ENCODE measurements at regions not wholly inside any gene's neighbourhood (a gene's known extent, or its start where the extent isn't known, plus 50 kb on each side); places are given as distances from the start of the nearest gene placed in this dataset.

- no peak overlapping the region for H3K4me3 Mint-ChIP-seq
- H4K91ac ChIP-seq (ENCODE audit: insufficient read length, low read depth, low read length) = no peak overlapping the region
- H3K23ac ChIP-seq (ENCODE audit: insufficient read length, low read depth, low read length) = no peak overlapping the region
- H3K4me2 ChIP-seq (ENCODE audit: insufficient read depth, insufficient read length, low read length) = no peak overlapping the region
- no peak overlapping the region for H3K9ac ChIP-seq (ENCODE audit: extremely low read depth, insufficient read length, low read length)
- no peaks in the 10 kb centered on the region for H3K79me1 ChIP-seq (ENCODE audit: insufficient read depth, low read depth, low read length, poor library complexity, severe bottlenecking)
- no peak overlapping the region for H2AK5ac ChIP-seq (ENCODE audit: insufficient read length, low read length)
- H4K20me1 ChIP-seq (ENCODE audit: control insufficient read depth, insufficient read depth, insufficient read length) = no peaks in the 10 kb centered on the region
- H3K4me1 Mint-ChIP-seq = peaks cover 21 to 28% of the 10 kb centered on the region in 2 experiments
- no peak overlapping the region for H2BK15ac ChIP-seq (ENCODE audit: low read depth, low read length)
- no peak overlapping the region for H3K18ac ChIP-seq (ENCODE audit: insufficient read length, low read depth, low read length)
- no peaks in the 10 kb centered on the region; a peak in 1 of 7 replicates for H3K36me3 Mint-ChIP-seq (ENCODE audit: insufficient read depth in 1 of 3, low read depth in 3 of 3)
- no peaks in the 10 kb centered on the region for H3K23me2 ChIP-seq (ENCODE audit: insufficient read length, low read depth, low read length, poor library complexity, severe bottlenecking)
- no peaks in the 10 kb centered on the region for H3K9me3 ChIP-seq (ENCODE audit: control insufficient read depth, low read depth, low read length)
- H3K4ac ChIP-seq (ENCODE audit: low read depth, low read length) = no peak overlapping the region
- H2BK5ac ChIP-seq (ENCODE audit: insufficient read length, low read length) = no peak overlapping the region
- no peak overlapping the region for H2AFZ ChIP-seq (ENCODE audit: low read length)
- no peaks in the 10 kb centered on the region for H3K27me3 ChIP-seq (ENCODE audit: insufficient read depth, low read length)
- no peak overlapping the region for H2BK12ac ChIP-seq (ENCODE audit: insufficient read length, low read depth, low read length)
- no peak overlapping the region for H4K8ac ChIP-seq (replicated peaks; ENCODE audit: insufficient read length, low read depth, low read length)
- H3K79me2 ChIP-seq (ENCODE audit: insufficient read depth, low read length) = no peaks in the 10 kb centered on the region
- no peak overlapping the region for H3K14ac ChIP-seq (ENCODE audit: insufficient read depth, low read length)
- H2BK20ac ChIP-seq (ENCODE audit: low read depth, low read length, poor library complexity, severe bottlenecking) = no peak overlapping the region
- no CpG with 5 or more reads among the region's 4 CpGs for WGBS (ENCODE audit: extremely low coverage, insufficient read length, low lambda C conversion rate)
- no peak overlapping the region for H3K27ac Mint-ChIP-seq
- no peak overlapping the region for H3K27ac ChIP-seq (ENCODE audit: insufficient read length, low read depth, low read length)
- no peak overlapping the region for H3K56ac ChIP-seq (ENCODE audit: insufficient read length, low read depth, low read length)
- no peaks in the 10 kb centered on the region for H3K9me3 Mint-ChIP-seq
- no peak overlapping the region for H4K5ac ChIP-seq (ENCODE audit: insufficient read length, low read depth, low read length)
- H3K4me1 ChIP-seq (ENCODE audit: insufficient read depth, low read length) = peaks cover 4% of the 10 kb centered on the region; the same call in 1 of the 2 replicates
- no peak for DNase-seq
- H2BK120ac ChIP-seq (ENCODE audit: low read depth, low read length, poor library complexity, severe bottlenecking) = no peak overlapping the region
- H3T11ph ChIP-seq (ENCODE audit: low read length) = no peak overlapping the region
- TF ChIP-seq, protein P1, sequence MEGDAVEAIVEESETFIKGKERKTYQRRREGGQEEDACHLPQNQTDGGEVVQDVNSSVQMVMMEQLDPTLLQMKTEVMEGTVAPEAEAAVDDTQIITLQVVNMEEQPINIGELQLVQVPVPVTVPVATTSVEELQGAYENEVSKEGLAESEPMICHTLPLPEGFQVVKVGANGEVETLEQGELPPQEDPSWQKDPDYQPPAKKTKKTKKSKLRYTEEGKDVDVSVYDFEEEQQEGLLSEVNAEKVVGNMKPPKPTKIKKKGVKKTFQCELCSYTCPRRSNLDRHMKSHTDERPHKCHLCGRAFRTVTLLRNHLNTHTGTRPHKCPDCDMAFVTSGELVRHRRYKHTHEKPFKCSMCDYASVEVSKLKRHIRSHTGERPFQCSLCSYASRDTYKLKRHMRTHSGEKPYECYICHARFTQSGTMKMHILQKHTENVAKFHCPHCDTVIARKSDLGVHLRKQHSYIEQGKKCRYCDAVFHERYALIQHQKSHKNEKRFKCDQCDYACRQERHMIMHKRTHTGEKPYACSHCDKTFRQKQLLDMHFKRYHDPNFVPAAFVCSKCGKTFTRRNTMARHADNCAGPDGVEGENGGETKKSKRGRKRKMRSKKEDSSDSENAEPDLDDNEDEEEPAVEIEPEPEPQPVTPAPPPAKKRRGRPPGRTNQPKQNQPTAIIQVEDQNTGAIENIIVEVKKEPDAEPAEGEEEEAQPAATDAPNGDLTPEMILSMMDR (conservative IDR thresholded peaks at IDR 0.05) = no peak
- H3K27me3 Mint-ChIP-seq (ENCODE audit: low read depth) = no peaks in the 10 kb centered on the region; the same call in 1 of the 2 replicates
Observed at GRCh38 chr11:95559899-95560298, 229.7 kb downstream of the FAM76B start.
